Brain microvascular endothelial cell (primary cell): ENCODE measurements at regions not wholly inside any gene's neighbourhood (a gene's known extent, or its start where the extent isn't known, plus 50 kb on each side); places are given as distances from the start of the nearest gene placed in this dataset.

ENCODE experiments used
- DNase-seq: peaks from one replicate; pipeline ENCODE4 v3.0.0-alpha.2; 2020
- H3K27ac ChIP-seq: fragments of 250-450 bp; sonication (Bioruptor Pico); 2 replicates; pipeline ENCODE4 v1.5.1; 2020; ENCODE audit warnings: mild to moderate bottlenecking, moderate library complexity
- H3K27me3 ChIP-seq: fragments of 250-450 bp; sonication (Bioruptor Pico); replicated peaks from 2 replicates; pipeline ENCODE4 v1.5.1; 2020; ENCODE audit warnings: mild to moderate bottlenecking
- H3K36me3 ChIP-seq: fragments of 250-450 bp; sonication (Bioruptor Pico); replicated peaks from 2 replicates; pipeline ENCODE4 v1.5.1; 2020; ENCODE audit warnings: mild to moderate bottlenecking
- H3K4me3 ChIP-seq: 2 replicates; pipeline ENCODE4 v1.5.1; 2011; ENCODE audit warnings: low read depth, mild to moderate bottlenecking, control low read depth, low read length, moderate library complexity
- CTCF ChIP-seq: IDR thresholded peaks from 2 replicates; pipeline ENCODE4 v1.5.1; 2011; ENCODE audit warnings: low read depth, mild to moderate bottlenecking, moderate library complexity, low read length, control low read depth, inconsistent platforms; ENCODE audit errors: missing control alignments
- in situ Hi-C: cut with HindIII; loops from 2 replicates; pipeline ENCODE4 v1.10.0; 2017; ENCODE audit warnings: low sequenced_read_pairs, low pct_ligation_motif_present

- no peak for TF ChIP-seq CTCF
- H3K27me3 ChIP-seq: no peaks in the 10 kb centered on the region
- no peak for DNase-seq
- in situ Hi-C loops: no loop called here
- H3K4me3 ChIP-seq: no peak overlapping the region
- no peaks in the 10 kb centered on the region for H3K36me3 ChIP-seq
- H3K27ac ChIP-seq: no peak overlapping the region
Measured at GRCh38 chr18:56368066-56368465, 270.3 kb downstream of the TXNL1 start.

GRCh38 chr18:56358608-56359280 is 279.6 kb downstream of the TXNL1 start:
- Histone ChIP-seq H3K27ac (no peak overlapping the region), H3K27me3 (no peaks in the 10 kb centered on the region), H3K4me3 (no peak overlapping the region), H3K36me3 (no peaks in the 10 kb centered on the region)
- no peak for TF ChIP-seq CTCF
- no peak for DNase-seq
- in situ Hi-C loops: no loop called here

GRCh38 chr18:56353663-56354260 is 284.6 kb downstream of the TXNL1 start:
- Histone ChIP-seq H3K27me3 (no peaks in the 10 kb centered on the region), H3K27ac (no peak overlapping the region), H3K4me3 (no peak overlapping the region), H3K36me3 (no peaks in the 10 kb centered on the region)
- no peak for TF ChIP-seq CTCF
- DNase-seq: no peak
- in situ Hi-C loops: no loop called here

GRCh38 chr18:56351911-56352500 is 286.4 kb downstream of the TXNL1 start:
- Histone ChIP-seq H3K36me3 (no peaks in the 10 kb centered on the region), H3K27me3 (no peaks in the 10 kb centered on the region), H3K27ac (no peak overlapping the region), H3K4me3 (no peak overlapping the region)
- TF ChIP-seq CTCF: no peak
- in situ Hi-C loops: no loop called here
- no peak for DNase-seq

GRCh38 chr18:56337507-56337906 is 300.9 kb downstream of the TXNL1 start:
- in situ Hi-C loops: no loop called here
- Histone ChIP-seq H3K27me3 (no peaks in the 10 kb centered on the region), H3K4me3 (no peak overlapping the region), H3K36me3 (no peaks in the 10 kb centered on the region), H3K27ac (no peak overlapping the region)
- DNase-seq: no peak
- TF ChIP-seq CTCF: no peak
